Endothelial cell of umbilical vein (primary cell): ENCODE measurements at regions not wholly inside any gene's neighbourhood (a gene's known extent, or its start where the extent isn't known, plus 50 kb on each side); places are given as distances from the start of the nearest gene placed in this dataset.
A peak's percentile ranks its signal among the peaks of the same experiment; 100 is the strongest.

Experiments
- BruUV-seq: library from RNA; stranded (reverse); fragments of 400-500 nt; replicated peaks from 2 replicates; lab custom pipeline; 2021; lab: Mats Ljungman, UMichigan
- CTCF ChIA-PET: fragments of 300-600, 350-600 bp; sonication (Branson Sonifier 250); formaldehyde crosslinking; loops from one replicate; lab custom pipeline; 2021; ENCODE audit warnings: antibody characterized with exemption, inconsistent platforms; lab: Charles Lee
- POLR2A ChIA-PET: fragments of 300-600, 350-600 bp; sonication (Branson Sonifier 250); formaldehyde crosslinking; loops from one replicate; lab custom pipeline; 2021; ENCODE audit warnings: antibody characterized with exemption, inconsistent platforms; lab: Charles Lee
- DNase-seq: peaks from one replicate; pipeline ENCODE4 v3.0.0-alpha.2; 2011; ENCODE audit warnings: low read depth, low spot score
- FAIRE-seq: peaks from 2 replicates; lab custom pipeline; 2011; peaks lifted over from hg19 to GRCh38; lab: Jason Lieb, UNC
- H2AFZ ChIP-seq: 2 replicates; pipeline ENCODE4 v1.6.0; 2012; ENCODE audit warnings: low read depth, low read length, control low read depth, inconsistent platforms
- H3K27ac ChIP-seq: 2 replicates; pipeline ENCODE4 v1.5.1; 2011; ENCODE audit warnings: low read depth, mild to moderate bottlenecking, control low read depth, low read length, moderate library complexity; ENCODE audit not compliant: insufficient read depth
- H3K27me3 ChIP-seq, 2 experiments: 2 replicates each; pipeline versions ENCODE4 v1.6.0 to v1.6.1; 2011; ENCODE audit warnings: low read length in 2 of 2, mixed read lengths in 1 of 2; ENCODE audit not compliant: control insufficient read depth in 2 of 2, insufficient read depth in 2 of 2
- H3K36me3 ChIP-seq, 2 experiments: 2 replicates in 1 of 2; 3 replicates in 1 of 2; pipeline ENCODE4 v1.5.1; 2011; ENCODE audit warnings: low read length in 2 of 2, mild to moderate bottlenecking in 1 of 2, moderate library complexity in 1 of 2; ENCODE audit not compliant: control insufficient read depth in 2 of 2, insufficient read depth in 2 of 2; ENCODE audit errors: extremely low read depth in 1 of 2
- H3K4me1 ChIP-seq: 3 replicates; pipeline ENCODE4 v1.5.1; 2011; ENCODE audit warnings: mild to moderate bottlenecking, low read length; ENCODE audit not compliant: control insufficient read depth, insufficient read depth; ENCODE audit errors: extremely low read depth
- H3K4me2 ChIP-seq: 2 replicates; pipeline ENCODE4 v1.6.1; 2011; ENCODE audit warnings: low read length, control low read depth, mixed read lengths; ENCODE audit not compliant: insufficient read depth
- H3K4me3 ChIP-seq, 3 experiments: fragments of 200-600 bp in 1 of 3; sonication (generic), shearing (Covaris generic) in 1 of 3; replicated peaks in 1 of 3; 2 replicates each; pipeline ENCODE4 v1.5.1; 2011 to 2016; ENCODE audit warnings: control low read depth in 3 of 3, low read length in 3 of 3, mild to moderate bottlenecking in 2 of 3, inconsistent platforms in 1 of 3, low read depth in 1 of 3, moderate library complexity in 1 of 3; ENCODE audit not compliant: insufficient read depth in 1 of 3
- H3K79me2 ChIP-seq: 2 replicates; pipeline ENCODE4 v1.6.0; 2012; ENCODE audit warnings: low read length, inconsistent platforms; ENCODE audit not compliant: control insufficient read depth, insufficient read depth
- H3K9ac ChIP-seq: replicated peaks from 2 replicates; pipeline ENCODE3; 2011; ENCODE audit warnings: low read length, control low read depth; ENCODE audit not compliant: insufficient read depth; ENCODE audit errors: extremely low read depth
- H3K9me1 ChIP-seq: replicated peaks from 3 replicates; pipeline ENCODE4 v1.6.0; 2011; ENCODE audit warnings: mild to moderate bottlenecking, low read length; ENCODE audit not compliant: control insufficient read depth, insufficient read depth; ENCODE audit errors: extremely low read depth
- H3K9me3 ChIP-seq: replicated peaks from 2 replicates; pipeline ENCODE4 v1.5.1; 2012; ENCODE audit warnings: low read length, inconsistent platforms; ENCODE audit not compliant: control insufficient read depth, insufficient read depth
- H4K20me1 ChIP-seq: replicated peaks from 2 replicates; pipeline ENCODE3; 2011; ENCODE audit warnings: mild to moderate bottlenecking, low read length; ENCODE audit not compliant: control insufficient read depth, insufficient read depth; ENCODE audit errors: extremely low read depth
- CTCF ChIP-seq, 2 donors: IDR thresholded peaks; 1 replicate in 1 of 2; 2 replicates in 1 of 2; pipeline ENCODE4 v1.5.1; 2011; ENCODE audit warnings: low read length in 2 of 2, mild to moderate bottlenecking in 2 of 2, moderate library complexity in 2 of 2, control low read depth in 1 of 2, inconsistent platforms in 1 of 2, low read depth in 1 of 2; ENCODE audit not compliant: insufficient read depth in 1 of 2; ENCODE audit errors: extremely low read depth in 1 of 2
- EZH2 ChIP-seq: IDR thresholded peaks from 2 replicates; pipeline ENCODE4 v1.6.1; 2012; ENCODE audit warnings: borderline replicate concordance, low read depth, mild to moderate bottlenecking, moderate library complexity, low read length, inconsistent platforms; ENCODE audit not compliant: severe bottlenecking
- FOS ChIP-seq: IDR thresholded peaks from 2 replicates; pipeline ENCODE4 v1.6.1; 2011; ENCODE audit warnings: mild to moderate bottlenecking, low read length, moderate library complexity, borderline replicate concordance; ENCODE audit not compliant: insufficient read depth
- JUN ChIP-seq: IDR thresholded peaks from 2 replicates; pipeline ENCODE4 v1.6.1; 2011; ENCODE audit warnings: borderline replicate concordance, low read depth; ENCODE audit not compliant: insufficient read length, insufficient read depth
- MAX ChIP-seq: IDR thresholded peaks from 2 replicates; pipeline ENCODE4 v1.6.1; 2011; ENCODE audit not compliant: insufficient read depth, insufficient read length
- MYC ChIP-seq: IDR thresholded peaks from one replicate; pipeline ENCODE4 v1.6.1; 2011; ENCODE audit warnings: mild to moderate bottlenecking, low read depth, low read length
- POLR2A ChIP-seq: IDR thresholded peaks from 2 replicates; pipeline ENCODE4 v1.6.1; 2012; ENCODE audit warnings: low read depth, mild to moderate bottlenecking, control low read depth, low read length
- dilution Hi-C: fragments of 300-500 bp; cut with MboI; formaldehyde crosslinking; loops from one replicate; pipeline ENCODE4 v1.15.0; 2019; ENCODE audit warnings: low sequenced_read_pairs; ENCODE audit not compliant: extremely low pct_ligation_motif_present
- intact Hi-C: fragments of 100-400 bp; cut with micrococcal nuclease; formaldehyde crosslinking; loops from one replicate; pipeline ENCODE4 v1.10.0; 2022

DNA sequence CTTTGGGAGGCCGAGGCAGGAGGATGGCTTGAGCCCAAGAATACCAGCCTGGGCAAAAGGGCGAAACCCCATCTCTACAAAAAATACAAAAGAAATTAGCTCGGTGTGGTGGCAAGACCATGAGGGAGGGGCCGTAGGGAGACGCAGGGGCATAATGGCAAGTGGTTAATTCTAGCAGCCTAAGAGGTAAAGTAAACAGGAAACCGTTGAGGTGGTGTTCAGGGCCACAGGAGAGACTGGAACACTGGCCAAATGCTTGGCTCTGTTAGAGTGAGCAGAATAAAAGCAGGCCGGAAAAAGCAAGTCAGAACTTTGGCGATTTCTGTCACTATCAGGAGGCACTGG is 89.2 kb downstream of the RIPK4 start:
- ChIA-PET POLR2A (no interaction called here), CTCF (interaction anchor here (1.4 kb wide), 1 partner anchor 65 kb away, joined by 3 read pairs; no protein-coding TSS in a partner anchor)
- Histone ChIP-seq H2AFZ (no peak overlapping the region), H3K27me3 (no peaks in the 10 kb centered on the region), H3K4me2 (no peak overlapping the region), H3K9me3 (no peaks in the 10 kb centered on the region), H3K9ac (no peak overlapping the region), H4K20me1 (no peaks in the 10 kb centered on the region), H3K4me1 (no peaks in the 10 kb centered on the region), H3K79me2 (no peaks in the 10 kb centered on the region), H3K4me3 (no peak overlapping the region), H3K9me1 (no peaks in the 10 kb centered on the region), H3K27ac (no peak overlapping the region), H3K36me3 (no peaks in the 10 kb centered on the region)
- dilution Hi-C loops = no loop called here
- no TSS peak for BruUV-seq
- FAIRE-seq (no peak), DNase-seq (no peak)
- intact Hi-C loops = no loop called here
- TF ChIP-seq FOS (no peak), POLR2A (no peak), CTCF (IDR thresholded peaks at IDR 0.05; ENCODE audit: extremely low read depth in 1 of 2, insufficient read depth in 1 of 2, low read depth in 1 of 2, low read length in 2 of 2) (no peak), EZH2 (no peak), JUN (no peak), MYC (no peak)

DNA sequence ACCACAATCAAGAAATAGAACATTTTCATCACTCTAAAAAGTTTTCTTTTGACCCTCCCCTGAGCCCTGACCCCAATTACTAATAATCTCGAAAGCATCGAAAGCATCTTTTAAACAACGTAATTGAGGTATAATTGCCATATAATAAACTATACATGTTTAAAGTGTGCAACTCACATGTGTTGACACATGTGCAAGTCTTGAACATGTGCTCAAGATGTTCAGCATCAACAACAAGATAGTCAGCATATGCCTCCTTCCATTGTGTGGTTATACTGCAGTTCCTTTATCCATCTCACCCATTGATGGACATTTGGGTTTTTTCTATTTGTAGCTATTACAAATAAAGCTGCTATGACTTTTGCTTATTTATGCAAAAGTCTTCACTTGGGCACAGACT is 90.7 kb downstream of the RIPK4 start:
- no peak for FAIRE-seq
- ChIA-PET CTCF (no interaction called here), POLR2A (no interaction called here)
- Histone ChIP-seq H3K9ac (no peak overlapping the region), H3K4me3 (no peak overlapping the region), H3K4me2 (no peak overlapping the region), H3K9me3 (no peaks in the 10 kb centered on the region), H3K27ac (no peak overlapping the region), H3K36me3 (no peaks in the 10 kb centered on the region), H2AFZ (no peak overlapping the region), H3K79me2 (no peaks in the 10 kb centered on the region), H3K9me1 (no peaks in the 10 kb centered on the region), H3K27me3 (no peaks in the 10 kb centered on the region), H4K20me1 (no peaks in the 10 kb centered on the region), H3K4me1 (no peaks in the 10 kb centered on the region)
- dilution Hi-C loops = no loop called here
- DNase-seq = no peak
- intact Hi-C loops = no loop called here
- BruUV-seq = no TSS peak
- TF ChIP-seq EZH2 (no peak), MAX (peak; percentile 62)
